ENCODE measurements at regions not wholly inside any gene's neighbourhood (a gene's known extent, or its start where the extent isn't known, plus 50 kb on each side); places are given as distances from the start of the nearest gene placed in this dataset.
"Not testable (repeated sequence)": the region's sequence is repeated elsewhere in the genome, so short reads cannot be mapped to it uniquely, and the experiment has no call there.

GRCh38 chr12:47306773-47307679, 227.3 kb upstream of the AMIGO2 start:
- not testable (repeated sequence) for TF ChIP-seq CTCF (IDR thresholded peaks at IDR 0.05); ZFX (IDR thresholded peaks at IDR 0.05; ENCODE audit: borderline replicate concordance)
